ENCODE measurements at regions not wholly inside any gene's neighbourhood (a gene's known extent, or its start where the extent isn't known, plus 50 kb on each side); places are given as distances from the start of the nearest gene placed in this dataset.
"Not testable (repeated sequence)": the region's sequence is repeated elsewhere in the genome, so short reads cannot be mapped to it uniquely, and the experiment has no call there.

- Histone ChIP-seq H3K36me3 (ENCODE audit: low read depth, missing control alignments) (no peaks in the 10 kb centered on the region), H3K27ac (no peak overlapping the region), H3K9me3 (no peaks in the 10 kb centered on the region), H3K4me3 (no peak overlapping the region), H3K4me1 (no peaks in the 10 kb centered on the region), H3K27me3 (no peaks in the 10 kb centered on the region)
- intact Hi-C loops (cut with DNase I; ENCODE audit: low total_unique reads), result no loop called here
- no peak for DNase-seq
- TF ChIP-seq CTCF (IDR thresholded peaks at IDR 0.05), result no peak
- no peak for TF ChIP-seq POLR2A (IDR thresholded peaks at IDR 0.05)
- 70 to 81% methylated on average over 2 of the region's 2 CpGs for WGBS, 2 donors
Observed at GRCh38 chr5:101292199-101292598, 389.1 kb upstream of the ST8SIA4 start.

GRCh38 chr5:101290761-101291160 is 387.7 kb upstream of the ST8SIA4 start:
- H3K4me1 ChIP-seq; H3K9me3 ChIP-seq; H3K4me3 ChIP-seq; DNase-seq; H3K36me3 ChIP-seq (ENCODE audit: low read depth, missing control alignments); H3K27me3 ChIP-seq; H3K27ac ChIP-seq; intact Hi-C loops (cut with DNase I; ENCODE audit: low total_unique reads): not testable (repeated sequence)
- 88 to 93% methylated on average over 1 of the region's 1 CpG for WGBS, 2 donors

GRCh38 chr5:101288633-101289032 is 385.6 kb upstream of the ST8SIA4 start:
- H3K36me3 ChIP-seq (ENCODE audit: low read depth, missing control alignments), result no peaks in the 10 kb centered on the region
- H3K27ac ChIP-seq, result no peak overlapping the region
- intact Hi-C loops (cut with DNase I; ENCODE audit: low total_unique reads), result no loop called here
- TF ChIP-seq CTCF (IDR thresholded peaks at IDR 0.05), result no peak
- no peak for TF ChIP-seq POLR2A (IDR thresholded peaks at IDR 0.05)
- WGBS, 2 donors, result 79 to 82% methylated on average over 7 of the region's 7 CpGs
- no peak overlapping the region for H3K4me3 ChIP-seq
- H3K27me3 ChIP-seq, result no peaks in the 10 kb centered on the region
- H3K9me3 ChIP-seq, result no peaks in the 10 kb centered on the region
- no peak for DNase-seq
- H3K4me1 ChIP-seq, result no peaks in the 10 kb centered on the region

GRCh38 chr5:101284736-101285375 is 381.8 kb upstream of the ST8SIA4 start:
- TF ChIP-seq POLR2A (IDR thresholded peaks at IDR 0.05), result no peak
- TF ChIP-seq CTCF (IDR thresholded peaks at IDR 0.05), result no peak
- no peaks in the 10 kb centered on the region for H3K27me3 ChIP-seq
- intact Hi-C loops (cut with DNase I; ENCODE audit: low total_unique reads), result no loop called here
- H3K4me1 ChIP-seq, result no peaks in the 10 kb centered on the region
- no peaks in the 10 kb centered on the region for H3K9me3 ChIP-seq
- no peak overlapping the region for H3K27ac ChIP-seq
- no peak for DNase-seq
- 95 to 96% methylated on average over 1 of the region's 1 CpG for WGBS, 2 donors
- H3K4me3 ChIP-seq, result no peak overlapping the region
- H3K36me3 ChIP-seq (ENCODE audit: low read depth, missing control alignments), result no peaks in the 10 kb centered on the region

GRCh38 chr5:101283938-101284337 is 380.9 kb upstream of the ST8SIA4 start:
- H3K4me1 ChIP-seq; H3K9me3 ChIP-seq; H3K27ac ChIP-seq; H3K36me3 ChIP-seq (ENCODE audit: low read depth, missing control alignments); intact Hi-C loops (cut with DNase I; ENCODE audit: low total_unique reads); H3K4me3 ChIP-seq; DNase-seq; H3K27me3 ChIP-seq: not testable (repeated sequence)
- WGBS, 2 donors, result 91 to 97% methylated on average over 3 of the region's 3 CpGs

GRCh38 chr5:101278917-101279316 is 375.8 kb upstream of the ST8SIA4 start:
- no peaks in the 10 kb centered on the region for H3K27me3 ChIP-seq
- TF ChIP-seq POLR2A (IDR thresholded peaks at IDR 0.05) (no peak), CTCF (IDR thresholded peaks at IDR 0.05) (no peak)
- H3K27ac ChIP-seq, result no peak overlapping the region
- no peak overlapping the region for H3K4me3 ChIP-seq
- H3K9me3 ChIP-seq, result no peaks in the 10 kb centered on the region
- no peaks in the 10 kb centered on the region for H3K36me3 ChIP-seq (ENCODE audit: low read depth, missing control alignments)
- no peaks in the 10 kb centered on the region for H3K4me1 ChIP-seq
- WGBS, 2 donors, result 56 to 70% methylated on average over 2 of the region's 2 CpGs
- intact Hi-C loops (cut with DNase I; ENCODE audit: low total_unique reads), result no loop called here
- DNase-seq, result no peak

Measured in testis (tissue), 2 donors.